Ishikawa (cell line): ENCODE measurements at regions not wholly inside any gene's neighbourhood (a gene's known extent, or its start where the extent isn't known, plus 50 kb on each side); places are given as distances from the start of the nearest gene placed in this dataset.

ENCODE experiments used
- CEBPB ChIP-seq: IDR thresholded peaks from 2 replicates; pipeline ENCODE4 v1.6.1; 2012
- CREB1 ChIP-seq: IDR thresholded peaks from 2 replicates; pipeline ENCODE4 v1.6.1; 2012; ENCODE audit warnings: low read depth
- EGR1 ChIP-seq: IDR thresholded peaks from 2 replicates; pipeline ENCODE4 v1.6.1; 2012
- EP300 ChIP-seq: IDR thresholded peaks from 2 replicates; pipeline ENCODE4 v1.6.1; 2012; ENCODE audit warnings: borderline replicate concordance
- FOXM1 ChIP-seq: IDR thresholded peaks from 2 replicates; pipeline ENCODE4 v1.6.1; 2012; ENCODE audit warnings: low read depth, borderline replicate concordance
- NFIC ChIP-seq: IDR thresholded peaks from 2 replicates; pipeline ENCODE4 v1.6.1; 2012
- RAD21 ChIP-seq: IDR thresholded peaks from 2 replicates; pipeline ENCODE4 v1.6.1; 2012; ENCODE audit warnings: low read depth
- TAF1 ChIP-seq: IDR thresholded peaks from 2 replicates; pipeline ENCODE4 v1.6.1; 2012; ENCODE audit warnings: low read depth, mild to moderate bottlenecking
- TCF12 ChIP-seq: IDR thresholded peaks from 2 replicates; pipeline ENCODE4 v1.6.1; 2012; ENCODE audit warnings: low read depth
- TEAD4 ChIP-seq: IDR thresholded peaks from 2 replicates; pipeline ENCODE4 v1.6.1; 2012
- YY1 ChIP-seq: IDR thresholded peaks from 2 replicates; pipeline ENCODE4 v1.6.1; 2012; ENCODE audit warnings: low read depth
- ZBTB7A ChIP-seq: IDR thresholded peaks from 2 replicates; pipeline ENCODE4 v1.6.1; 2012; ENCODE audit warnings: low read depth
- TF ChIP-seq, protein P1 (sequence below): IDR thresholded peaks from 2 replicates; pipeline ENCODE4 v1.6.1; 2012
- TF ChIP-seq, protein P2 (sequence below): IDR thresholded peaks from 2 replicates; pipeline ENCODE4 v1.6.1; 2012
- TF ChIP-seq, protein P3 (sequence below): IDR thresholded peaks from 2 replicates; pipeline ENCODE4 v1.6.1; 2012; ENCODE audit warnings: low read depth, mild to moderate bottlenecking

DNA sequence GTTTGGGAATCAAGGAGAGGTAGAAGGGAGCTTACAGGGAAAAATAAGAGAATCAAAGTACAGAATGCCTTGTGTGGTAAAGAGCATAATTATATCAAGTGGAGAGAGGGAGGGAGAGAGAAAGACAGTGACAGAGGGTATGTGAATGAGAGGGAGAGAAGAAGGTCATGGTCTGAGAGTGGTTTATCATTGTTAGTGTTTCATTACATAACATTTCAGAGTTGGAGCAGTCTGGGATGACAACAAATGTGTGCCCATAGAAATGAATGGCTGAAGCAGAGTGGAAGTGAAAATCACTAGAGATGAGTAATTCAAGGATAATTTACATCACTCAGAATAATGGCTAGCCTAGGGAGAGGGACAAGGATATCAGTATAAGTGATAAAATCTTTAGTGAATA is 799.2 kb downstream of the TLE1 start:
- TF ChIP-seq, protein P1, sequence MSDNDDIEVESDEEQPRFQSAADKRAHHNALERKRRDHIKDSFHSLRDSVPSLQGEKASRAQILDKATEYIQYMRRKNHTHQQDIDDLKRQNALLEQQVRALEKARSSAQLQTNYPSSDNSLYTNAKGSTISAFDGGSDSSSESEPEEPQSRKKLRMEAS = no peak
- TF ChIP-seq NFIC (no peak), ZBTB7A (no peak), EGR1 (no peak), TAF1 (no peak), FOXM1 (no peak), CREB1 (no peak), TCF12 (no peak), CEBPB (no peak), YY1 (no peak), RAD21 (no peak)
- TF ChIP-seq, protein P2, sequence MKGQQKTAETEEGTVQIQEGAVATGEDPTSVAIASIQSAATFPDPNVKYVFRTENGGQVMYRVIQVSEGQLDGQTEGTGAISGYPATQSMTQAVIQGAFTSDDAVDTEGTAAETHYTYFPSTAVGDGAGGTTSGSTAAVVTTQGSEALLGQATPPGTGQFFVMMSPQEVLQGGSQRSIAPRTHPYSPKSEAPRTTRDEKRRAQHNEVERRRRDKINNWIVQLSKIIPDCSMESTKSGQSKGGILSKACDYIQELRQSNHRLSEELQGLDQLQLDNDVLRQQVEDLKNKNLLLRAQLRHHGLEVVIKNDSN = no peak
- TF ChIP-seq, protein P3, sequence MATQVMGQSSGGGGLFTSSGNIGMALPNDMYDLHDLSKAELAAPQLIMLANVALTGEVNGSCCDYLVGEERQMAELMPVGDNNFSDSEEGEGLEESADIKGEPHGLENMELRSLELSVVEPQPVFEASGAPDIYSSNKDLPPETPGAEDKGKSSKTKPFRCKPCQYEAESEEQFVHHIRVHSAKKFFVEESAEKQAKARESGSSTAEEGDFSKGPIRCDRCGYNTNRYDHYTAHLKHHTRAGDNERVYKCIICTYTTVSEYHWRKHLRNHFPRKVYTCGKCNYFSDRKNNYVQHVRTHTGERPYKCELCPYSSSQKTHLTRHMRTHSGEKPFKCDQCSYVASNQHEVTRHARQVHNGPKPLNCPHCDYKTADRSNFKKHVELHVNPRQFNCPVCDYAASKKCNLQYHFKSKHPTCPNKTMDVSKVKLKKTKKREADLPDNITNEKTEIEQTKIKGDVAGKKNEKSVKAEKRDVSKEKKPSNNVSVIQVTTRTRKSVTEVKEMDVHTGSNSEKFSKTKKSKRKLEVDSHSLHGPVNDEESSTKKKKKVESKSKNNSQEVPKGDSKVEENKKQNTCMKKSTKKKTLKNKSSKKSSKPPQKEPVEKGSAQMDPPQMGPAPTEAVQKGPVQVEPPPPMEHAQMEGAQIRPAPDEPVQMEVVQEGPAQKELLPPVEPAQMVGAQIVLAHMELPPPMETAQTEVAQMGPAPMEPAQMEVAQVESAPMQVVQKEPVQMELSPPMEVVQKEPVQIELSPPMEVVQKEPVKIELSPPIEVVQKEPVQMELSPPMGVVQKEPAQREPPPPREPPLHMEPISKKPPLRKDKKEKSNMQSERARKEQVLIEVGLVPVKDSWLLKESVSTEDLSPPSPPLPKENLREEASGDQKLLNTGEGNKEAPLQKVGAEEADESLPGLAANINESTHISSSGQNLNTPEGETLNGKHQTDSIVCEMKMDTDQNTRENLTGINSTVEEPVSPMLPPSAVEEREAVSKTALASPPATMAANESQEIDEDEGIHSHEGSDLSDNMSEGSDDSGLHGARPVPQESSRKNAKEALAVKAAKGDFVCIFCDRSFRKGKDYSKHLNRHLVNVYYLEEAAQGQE = no peak

DNA sequence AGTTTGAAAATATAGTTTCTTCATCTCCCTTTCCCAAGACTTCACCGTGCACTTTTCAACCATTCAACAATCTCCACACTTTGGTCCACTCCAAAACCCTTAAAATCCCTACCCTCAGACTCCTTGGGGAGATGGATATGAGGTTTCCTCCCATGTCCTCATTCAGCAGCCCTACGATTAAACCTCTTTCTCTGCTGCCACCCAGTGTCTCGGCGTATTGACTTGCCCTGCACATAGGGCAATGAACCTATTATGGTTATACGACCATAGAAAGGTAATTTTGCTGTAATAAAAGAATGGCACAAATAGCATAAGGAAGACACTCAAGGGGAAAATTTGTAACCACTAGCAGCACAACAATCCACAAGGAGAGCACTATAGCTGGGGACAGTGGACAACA is 803.5 kb downstream of the TLE1 start:
- TF ChIP-seq, protein P1 = no peak
- TF ChIP-seq, protein P3 = no peak
- TF ChIP-seq NFIC (no peak), RAD21 (no peak), FOXM1 (no peak), ZBTB7A (no peak), TEAD4 (no peak), CREB1 (no peak), TCF12 (no peak), TAF1 (no peak), CEBPB (no peak), EP300 (no peak), YY1 (no peak)
- TF ChIP-seq, protein P2 = no peak

DNA sequence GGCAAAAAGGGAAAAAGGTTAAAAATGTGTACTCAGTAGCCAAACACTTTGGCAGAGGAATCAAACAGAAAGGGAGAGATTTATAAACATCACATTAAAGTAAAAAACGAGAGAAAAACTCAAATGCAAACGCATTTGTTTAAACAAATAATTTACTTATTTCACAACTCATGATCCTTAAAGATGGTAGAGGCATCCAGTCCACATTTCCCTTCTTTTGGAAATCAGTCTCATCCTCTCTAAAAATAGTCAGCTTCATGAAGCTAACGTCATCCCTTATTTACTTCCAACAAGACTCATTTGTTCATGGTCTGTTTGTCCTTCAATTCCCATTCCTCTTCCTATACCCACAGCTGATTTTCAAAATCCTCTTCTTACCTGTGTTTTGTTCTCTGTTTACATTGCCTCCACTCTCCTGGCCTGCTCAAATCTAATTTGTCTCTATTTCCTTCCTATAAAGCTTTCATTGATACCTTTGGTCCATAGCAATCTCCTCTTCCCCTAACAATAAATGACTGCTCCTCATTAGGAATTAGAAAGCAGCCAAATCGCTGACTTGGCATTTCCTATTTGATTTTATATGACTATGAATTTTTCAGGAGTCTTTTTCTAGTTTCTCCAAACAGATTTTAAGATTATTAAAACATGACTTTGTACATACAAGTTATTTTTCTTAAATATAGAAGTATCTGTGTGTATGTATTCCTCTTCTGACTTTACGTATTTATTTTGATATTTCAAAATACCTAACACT is 805.3 kb downstream of the TLE1 start:
- TF ChIP-seq, protein P2 = no peak
- no peak for TF ChIP-seq ZBTB7A
- TF ChIP-seq, protein P1 = no peak
- TF ChIP-seq EP300 = no peak
- no peak for TF ChIP-seq EGR1
- TF ChIP-seq TEAD4 = no peak
- no peak for TF ChIP-seq FOXM1
- no peak for TF ChIP-seq RAD21
- TF ChIP-seq CEBPB = no peak
- no peak for TF ChIP-seq CREB1
- TF ChIP-seq YY1 = no peak
- TF ChIP-seq, protein P3 = no peak
- TF ChIP-seq NFIC = no peak
- no peak for TF ChIP-seq TAF1
- no peak for TF ChIP-seq TCF12
